ENCODE measurements at regions not wholly inside any gene's neighbourhood (a gene's known extent, or its start where the extent isn't known, plus 50 kb on each side); places are given as distances from the start of the nearest gene placed in this dataset.
"Not testable (repeated sequence)": the region's sequence is repeated elsewhere in the genome, so short reads cannot be mapped to it uniquely, and the experiment has no call there.

DNA sequence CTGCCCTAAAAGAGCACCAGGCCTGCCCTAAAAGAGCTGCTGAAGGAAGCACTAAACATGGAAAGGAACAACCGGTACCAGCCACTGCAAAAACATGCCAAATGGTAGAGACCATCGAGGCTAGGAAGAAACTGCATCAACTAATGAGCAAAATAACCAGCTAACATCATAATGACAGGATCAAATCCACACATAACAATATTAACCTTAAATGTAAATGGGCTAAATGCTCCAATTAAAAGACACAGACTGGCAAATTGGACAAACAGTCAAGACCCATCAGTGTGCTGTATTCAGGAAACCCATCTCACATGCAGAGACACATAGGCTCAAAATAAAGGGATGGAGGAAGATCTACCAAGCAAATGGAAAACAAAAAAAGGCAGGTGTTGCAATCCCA, 104.7 kb downstream of the C4BPA start:
- TF ChIP-seq GABPA (IDR thresholded peaks at IDR 0.05; ENCODE audit: low read depth); SUZ12 (IDR thresholded peaks at IDR 0.05; ENCODE audit: unreplicated experiment); RUNX3 (IDR thresholded peaks at IDR 0.05; ENCODE audit: low read length); SP1 (IDR thresholded peaks at IDR 0.05; ENCODE audit: low read depth, low read length); SMC3 (IDR thresholded peaks at IDR 0.05; ENCODE audit: borderline replicate concordance, low read length); FOXM1 (IDR thresholded peaks at IDR 0.05; ENCODE audit: low read depth, low read length); CREB1 (IDR thresholded peaks at IDR 0.05; ENCODE audit: low read depth); CBFB (IDR thresholded peaks at IDR 0.05; ENCODE audit: low read depth): not testable (repeated sequence)
- TF ChIP-seq, protein P1, sequence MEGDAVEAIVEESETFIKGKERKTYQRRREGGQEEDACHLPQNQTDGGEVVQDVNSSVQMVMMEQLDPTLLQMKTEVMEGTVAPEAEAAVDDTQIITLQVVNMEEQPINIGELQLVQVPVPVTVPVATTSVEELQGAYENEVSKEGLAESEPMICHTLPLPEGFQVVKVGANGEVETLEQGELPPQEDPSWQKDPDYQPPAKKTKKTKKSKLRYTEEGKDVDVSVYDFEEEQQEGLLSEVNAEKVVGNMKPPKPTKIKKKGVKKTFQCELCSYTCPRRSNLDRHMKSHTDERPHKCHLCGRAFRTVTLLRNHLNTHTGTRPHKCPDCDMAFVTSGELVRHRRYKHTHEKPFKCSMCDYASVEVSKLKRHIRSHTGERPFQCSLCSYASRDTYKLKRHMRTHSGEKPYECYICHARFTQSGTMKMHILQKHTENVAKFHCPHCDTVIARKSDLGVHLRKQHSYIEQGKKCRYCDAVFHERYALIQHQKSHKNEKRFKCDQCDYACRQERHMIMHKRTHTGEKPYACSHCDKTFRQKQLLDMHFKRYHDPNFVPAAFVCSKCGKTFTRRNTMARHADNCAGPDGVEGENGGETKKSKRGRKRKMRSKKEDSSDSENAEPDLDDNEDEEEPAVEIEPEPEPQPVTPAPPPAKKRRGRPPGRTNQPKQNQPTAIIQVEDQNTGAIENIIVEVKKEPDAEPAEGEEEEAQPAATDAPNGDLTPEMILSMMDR (IDR thresholded peaks at IDR 0.05 in 2 of 3, conservative IDR thresholded peaks at IDR 0.05 in 1 of 3; ENCODE audit: control insufficient read depth in 2 of 3, extremely low read depth in 1 of 3, insufficient read depth in 1 of 3, low read depth in 3 of 3, low read length in 3 of 3) = not testable (repeated sequence)
- TF ChIP-seq, protein P2, sequence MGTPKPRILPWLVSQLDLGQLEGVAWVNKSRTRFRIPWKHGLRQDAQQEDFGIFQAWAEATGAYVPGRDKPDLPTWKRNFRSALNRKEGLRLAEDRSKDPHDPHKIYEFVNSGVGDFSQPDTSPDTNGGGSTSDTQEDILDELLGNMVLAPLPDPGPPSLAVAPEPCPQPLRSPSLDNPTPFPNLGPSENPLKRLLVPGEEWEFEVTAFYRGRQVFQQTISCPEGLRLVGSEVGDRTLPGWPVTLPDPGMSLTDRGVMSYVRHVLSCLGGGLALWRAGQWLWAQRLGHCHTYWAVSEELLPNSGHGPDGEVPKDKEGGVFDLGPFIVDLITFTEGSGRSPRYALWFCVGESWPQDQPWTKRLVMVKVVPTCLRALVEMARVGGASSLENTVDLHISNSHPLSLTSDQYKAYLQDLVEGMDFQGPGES (IDR thresholded peaks at IDR 0.05) = not testable (repeated sequence)
- TF ChIP-seq, protein P3, sequence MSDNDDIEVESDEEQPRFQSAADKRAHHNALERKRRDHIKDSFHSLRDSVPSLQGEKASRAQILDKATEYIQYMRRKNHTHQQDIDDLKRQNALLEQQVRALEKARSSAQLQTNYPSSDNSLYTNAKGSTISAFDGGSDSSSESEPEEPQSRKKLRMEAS (IDR thresholded peaks at IDR 0.05; ENCODE audit: low read depth, low read length) = not testable (repeated sequence)
- TF ChIP-seq, protein P4, sequence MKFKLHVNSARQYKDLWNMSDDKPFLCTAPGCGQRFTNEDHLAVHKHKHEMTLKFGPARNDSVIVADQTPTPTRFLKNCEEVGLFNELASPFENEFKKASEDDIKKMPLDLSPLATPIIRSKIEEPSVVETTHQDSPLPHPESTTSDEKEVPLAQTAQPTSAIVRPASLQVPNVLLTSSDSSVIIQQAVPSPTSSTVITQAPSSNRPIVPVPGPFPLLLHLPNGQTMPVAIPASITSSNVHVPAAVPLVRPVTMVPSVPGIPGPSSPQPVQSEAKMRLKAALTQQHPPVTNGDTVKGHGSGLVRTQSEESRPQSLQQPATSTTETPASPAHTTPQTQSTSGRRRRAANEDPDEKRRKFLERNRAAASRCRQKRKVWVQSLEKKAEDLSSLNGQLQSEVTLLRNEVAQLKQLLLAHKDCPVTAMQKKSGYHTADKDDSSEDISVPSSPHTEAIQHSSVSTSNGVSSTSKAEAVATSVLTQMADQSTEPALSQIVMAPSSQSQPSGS (IDR thresholded peaks at IDR 0.05; ENCODE audit: low read length) = not testable (repeated sequence)
- TF ChIP-seq, protein P5, sequence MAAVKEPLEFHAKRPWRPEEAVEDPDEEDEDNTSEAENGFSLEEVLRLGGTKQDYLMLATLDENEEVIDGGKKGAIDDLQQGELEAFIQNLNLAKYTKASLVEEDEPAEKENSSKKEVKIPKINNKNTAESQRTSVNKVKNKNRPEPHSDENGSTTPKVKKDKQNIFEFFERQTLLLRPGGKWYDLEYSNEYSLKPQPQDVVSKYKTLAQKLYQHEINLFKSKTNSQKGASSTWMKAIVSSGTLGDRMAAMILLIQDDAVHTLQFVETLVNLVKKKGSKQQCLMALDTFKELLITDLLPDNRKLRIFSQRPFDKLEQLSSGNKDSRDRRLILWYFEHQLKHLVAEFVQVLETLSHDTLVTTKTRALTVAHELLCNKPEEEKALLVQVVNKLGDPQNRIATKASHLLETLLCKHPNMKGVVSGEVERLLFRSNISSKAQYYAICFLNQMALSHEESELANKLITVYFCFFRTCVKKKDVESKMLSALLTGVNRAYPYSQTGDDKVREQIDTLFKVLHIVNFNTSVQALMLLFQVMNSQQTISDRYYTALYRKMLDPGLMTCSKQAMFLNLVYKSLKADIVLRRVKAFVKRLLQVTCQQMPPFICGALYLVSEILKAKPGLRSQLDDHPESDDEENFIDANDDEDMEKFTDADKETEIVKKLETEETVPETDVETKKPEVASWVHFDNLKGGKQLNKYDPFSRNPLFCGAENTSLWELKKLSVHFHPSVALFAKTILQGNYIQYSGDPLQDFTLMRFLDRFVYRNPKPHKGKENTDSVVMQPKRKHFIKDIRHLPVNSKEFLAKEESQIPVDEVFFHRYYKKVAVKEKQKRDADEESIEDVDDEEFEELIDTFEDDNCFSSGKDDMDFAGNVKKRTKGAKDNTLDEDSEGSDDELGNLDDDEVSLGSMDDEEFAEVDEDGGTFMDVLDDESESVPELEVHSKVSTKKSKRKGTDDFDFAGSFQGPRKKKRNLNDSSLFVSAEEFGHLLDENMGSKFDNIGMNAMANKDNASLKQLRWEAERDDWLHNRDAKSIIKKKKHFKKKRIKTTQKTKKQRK (IDR thresholded peaks at IDR 0.05; ENCODE audit: low read depth, low read length) = not testable (repeated sequence)

All from GM12878 (cell line).